ENCODE measurements at regions not wholly inside any gene's neighbourhood (a gene's known extent, or its start where the extent isn't known, plus 50 kb on each side); places are given as distances from the start of the nearest gene placed in this dataset.
"Not testable (repeated sequence)": the region's sequence is repeated elsewhere in the genome, so short reads cannot be mapped to it uniquely, and the experiment has no call there.

- DNase-seq, result no peak
Observed at GRCh38 chr1:58249737-58250586, 296.6 kb downstream of the OMA1 start.

- DNase-seq, result no peak
Observed at GRCh38 chr1:58249388-58249736, 297.2 kb downstream of the OMA1 start.

GRCh38 chr1:58248791-58249190 lies 297.7 kb downstream of the OMA1 start:
- no peak for DNase-seq

GRCh38 chr1:58248072-58248471 lies 298.5 kb downstream of the OMA1 start:
- no peak for DNase-seq

- DNase-seq, result no peak
Observed at GRCh38 chr1:58246549-58246948, 300.0 kb downstream of the OMA1 start.

- DNase-seq, result no peak
Observed at GRCh38 chr1:58244872-58245271, 301.7 kb downstream of the OMA1 start.

GRCh38 chr1:58238846-58239245 lies 307.7 kb downstream of the OMA1 start:
- no peak for DNase-seq

- no peak for DNase-seq
Observed at GRCh38 chr1:58233729-58234128, 312.8 kb downstream of the OMA1 start.

GRCh38 chr1:58231204-58231603 lies 315.3 kb downstream of the OMA1 start:
- no peak for DNase-seq

GRCh38 chr1:58227604-58228003 lies 318.9 kb downstream of the OMA1 start:
- no peak for DNase-seq

- no peak for DNase-seq
Observed at GRCh38 chr1:58223522-58223921, 323.0 kb downstream of the OMA1 start.

GRCh38 chr1:58220836-58221472 lies 325.6 kb downstream of the OMA1 start:
- DNase-seq, result no peak

GRCh38 chr1:58216169-58216568 lies 330.4 kb downstream of the OMA1 start:
- not testable (repeated sequence) for DNase-seq

- DNase-seq, result no peak
Observed at GRCh38 chr1:58214674-58215073, 331.9 kb downstream of the OMA1 start.

- no peak for DNase-seq
Observed at GRCh38 chr1:58211869-58212268, 334.7 kb downstream of the OMA1 start.

GRCh38 chr1:58209575-58209974 lies 337.0 kb downstream of the OMA1 start:
- no peak for DNase-seq

GRCh38 chr1:58206749-58207148 lies 339.8 kb downstream of the OMA1 start:
- DNase-seq, result no peak

- DNase-seq, result no peak
Observed at GRCh38 chr1:58204284-58204683, 342.2 kb downstream of the OMA1 start.

- DNase-seq, result no peak
Observed at GRCh38 chr1:58201492-58202106, 344.9 kb downstream of the OMA1 start.

- no peak for DNase-seq
Observed at GRCh38 chr1:58200437-58200836, 346.1 kb downstream of the OMA1 start.

- no peak for DNase-seq
Observed at GRCh38 chr1:58197811-58198210, 348.7 kb downstream of the OMA1 start.

GRCh38 chr1:58190267-58190988 lies 356.1 kb downstream of the OMA1 start:
- DNase-seq, result no peak

- DNase-seq, result no peak
Observed at GRCh38 chr1:58189453-58189852, 357.1 kb downstream of the OMA1 start.

- DNase-seq, result no peak
Observed at GRCh38 chr1:58183286-58183685, 363.2 kb downstream of the OMA1 start.
